ENCODE measurements at regions not wholly inside any gene's neighbourhood (a gene's known extent, or its start where the extent isn't known, plus 50 kb on each side); places are given as distances from the start of the nearest gene placed in this dataset.
"Not testable (repeated sequence)": the region's sequence is repeated elsewhere in the genome, so short reads cannot be mapped to it uniquely, and the experiment has no call there.

DNA sequence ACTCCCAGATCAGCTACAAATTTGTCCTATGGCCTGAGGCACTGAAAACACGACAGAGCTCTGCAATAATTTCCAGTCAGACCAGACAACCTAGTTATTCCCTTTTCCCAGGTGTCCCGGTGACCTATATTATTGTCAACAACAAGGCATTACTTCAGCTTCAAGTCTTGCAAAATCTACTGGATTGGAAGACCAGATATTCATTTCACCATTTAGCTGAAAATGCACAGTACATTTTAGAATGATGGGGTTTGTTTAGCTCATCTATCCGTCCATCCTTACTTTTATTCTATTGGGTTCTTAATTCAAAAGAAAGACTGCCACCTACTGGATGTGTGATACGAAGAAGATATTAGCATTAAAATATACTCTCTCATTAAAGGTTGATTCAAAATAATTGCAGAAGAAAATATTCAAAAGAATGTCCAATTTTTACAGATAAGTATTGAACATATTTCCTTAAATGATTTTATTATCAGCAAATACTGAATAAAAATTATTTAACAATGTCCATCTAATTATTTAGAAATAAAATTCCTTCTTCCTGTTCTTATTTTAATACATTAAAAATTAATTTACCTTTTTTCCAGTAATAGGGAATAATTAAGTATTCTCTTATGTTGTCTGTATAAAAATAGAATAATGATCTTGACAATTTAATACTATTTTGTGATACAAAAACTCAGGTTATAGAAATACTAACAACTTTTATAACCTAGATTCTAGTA lies 244.9 kb upstream of the LRIG3 start:
- no peak overlapping the region for H3K27ac ChIP-seq

DNA sequence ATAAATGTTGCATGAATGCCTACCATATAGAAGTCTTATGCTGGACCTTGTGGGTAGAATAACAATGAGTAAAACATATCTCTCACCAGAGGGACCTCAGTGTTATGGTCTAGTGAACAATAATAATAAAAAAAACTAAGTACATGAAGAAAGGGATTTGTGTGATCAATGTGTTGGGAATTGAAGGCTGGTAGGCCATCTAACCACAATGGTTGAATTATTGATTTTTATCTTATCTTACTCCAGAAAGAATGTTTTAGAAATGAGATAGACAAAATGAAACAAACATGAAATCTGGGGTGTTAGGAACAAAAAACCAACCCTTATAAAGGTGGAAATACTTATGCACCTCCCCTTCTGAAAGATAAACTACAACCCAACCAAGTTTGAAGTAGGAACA lies 243.9 kb upstream of the LRIG3 start:
- no peak for DNase-seq (ENCODE audit: low read depth, low spot score)
- no peak overlapping the region for H3K27ac ChIP-seq

More for the DNA sequence above, 244.9 kb upstream of the LRIG3 start:
- no peak for DNase-seq (ENCODE audit: low read depth, low spot score)

DNA sequence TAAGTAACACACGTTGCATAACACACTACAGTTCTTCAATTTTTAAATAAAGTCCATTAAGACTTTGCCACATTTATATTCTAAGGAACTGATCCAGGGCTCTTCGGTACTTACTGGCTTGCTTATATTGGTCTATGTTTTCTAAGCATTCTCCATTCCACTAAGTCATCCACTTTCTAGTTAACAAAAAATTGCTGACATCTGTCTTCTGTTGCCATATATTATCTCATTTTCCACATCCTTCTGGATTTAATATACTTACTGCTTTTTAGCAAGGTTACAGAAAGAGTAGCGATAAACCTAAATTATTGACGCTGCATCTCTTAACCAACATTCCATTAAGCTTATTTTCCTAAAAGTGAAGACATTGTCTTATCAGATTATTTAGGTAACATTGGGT lies 238.4 kb upstream of the LRIG3 start:
- no peak for DNase-seq (ENCODE audit: low read depth, low spot score)
- no peak overlapping the region for H3K27ac ChIP-seq

DNA sequence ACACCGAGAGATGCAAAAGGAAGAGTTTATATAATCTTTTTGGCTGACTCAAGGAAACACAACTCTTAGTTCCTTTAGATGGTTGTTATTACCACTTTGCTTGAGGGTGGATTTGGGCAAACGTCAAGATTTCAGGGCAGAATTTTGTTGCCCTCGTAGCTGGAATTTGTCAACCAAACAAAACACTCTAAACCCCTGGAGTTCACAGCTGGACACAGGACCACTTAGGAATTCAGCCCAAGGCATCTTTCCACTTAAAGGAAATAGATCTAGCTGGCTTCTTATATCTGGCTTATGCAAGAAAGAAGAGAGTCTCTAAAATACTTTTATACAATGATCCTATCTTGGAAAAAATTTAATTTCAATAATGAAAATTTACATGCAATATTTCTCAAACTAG lies 237.8 kb upstream of the LRIG3 start:
- no peak for DNase-seq (ENCODE audit: low read depth, low spot score)
- H3K27ac ChIP-seq = no peak overlapping the region

DNA sequence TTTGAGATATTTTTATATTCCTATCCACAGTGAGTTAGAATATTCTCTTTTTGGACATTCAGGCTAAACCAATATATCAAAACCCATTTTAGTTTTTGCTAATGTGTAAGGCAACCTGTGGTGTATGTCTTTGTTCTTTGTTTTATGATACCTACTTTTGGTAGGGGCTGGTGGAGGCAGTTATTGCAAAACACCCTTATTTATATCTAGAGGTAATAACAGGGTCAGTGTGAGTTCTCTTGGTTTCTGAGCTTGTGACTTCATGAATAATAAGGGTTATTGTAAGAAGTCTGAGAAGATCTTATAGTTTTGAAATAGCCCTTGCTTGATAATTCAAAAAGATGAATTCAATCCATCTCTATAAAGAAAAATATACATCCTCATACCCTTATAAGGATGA lies 235.1 kb upstream of the LRIG3 start:
- no peak for DNase-seq (ENCODE audit: low read depth, low spot score)
- no peak overlapping the region for H3K27ac ChIP-seq

DNA sequence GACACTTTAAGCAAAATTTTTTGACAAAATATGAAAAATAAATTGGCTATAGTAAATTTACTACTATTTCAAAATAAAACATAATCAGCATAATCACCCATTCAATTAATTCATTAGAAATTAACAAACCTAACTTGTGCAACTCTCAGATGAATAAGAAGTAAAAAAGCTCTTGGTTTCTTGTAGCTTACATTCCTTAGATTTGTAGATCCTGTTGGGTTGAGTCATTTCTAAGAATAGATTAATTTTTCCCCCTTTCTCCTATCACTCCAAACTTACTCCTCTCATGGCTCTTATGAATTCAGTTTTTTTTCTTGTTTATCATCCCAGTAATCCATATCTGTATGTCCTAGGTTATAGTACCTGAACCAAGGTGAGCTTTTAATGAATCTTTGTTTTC lies 230.9 kb upstream of the LRIG3 start:
- no peak overlapping the region for H3K27ac ChIP-seq
- no peak for DNase-seq (ENCODE audit: low read depth, low spot score)

DNA sequence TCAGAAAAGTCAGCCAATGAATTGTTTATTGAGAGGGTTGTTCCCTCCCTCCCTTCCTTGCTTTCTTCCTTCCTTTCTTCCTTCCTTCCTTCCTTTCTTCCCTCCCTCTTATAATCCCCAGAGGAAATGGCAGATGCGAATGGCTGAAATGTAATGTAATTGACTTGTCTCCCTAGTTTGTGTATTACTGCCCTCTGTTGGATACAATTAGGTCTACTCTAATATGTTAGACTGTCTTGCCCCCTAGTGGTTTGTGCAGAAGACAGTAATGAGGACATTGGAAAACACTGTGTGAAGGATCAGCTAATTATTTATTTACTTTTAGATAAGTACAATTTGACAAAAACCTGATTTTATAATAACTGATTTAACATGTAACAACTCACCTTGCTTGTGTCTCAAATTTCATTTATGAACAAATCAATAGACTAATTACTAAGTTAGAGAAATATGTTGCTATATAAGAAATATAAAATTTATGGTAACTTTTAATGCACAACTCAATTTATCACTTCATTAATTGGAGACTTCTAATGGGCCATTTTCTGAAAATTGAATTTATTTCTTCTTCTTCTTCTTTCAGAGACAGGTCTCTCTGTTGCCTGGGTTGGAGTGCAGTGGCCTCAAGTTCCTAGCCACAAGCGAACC lies 229.8 kb upstream of the LRIG3 start:
- H3K27ac ChIP-seq = no peak overlapping the region
- DNase-seq (ENCODE audit: low read depth, low spot score) = peak; percentile 27

DNA sequence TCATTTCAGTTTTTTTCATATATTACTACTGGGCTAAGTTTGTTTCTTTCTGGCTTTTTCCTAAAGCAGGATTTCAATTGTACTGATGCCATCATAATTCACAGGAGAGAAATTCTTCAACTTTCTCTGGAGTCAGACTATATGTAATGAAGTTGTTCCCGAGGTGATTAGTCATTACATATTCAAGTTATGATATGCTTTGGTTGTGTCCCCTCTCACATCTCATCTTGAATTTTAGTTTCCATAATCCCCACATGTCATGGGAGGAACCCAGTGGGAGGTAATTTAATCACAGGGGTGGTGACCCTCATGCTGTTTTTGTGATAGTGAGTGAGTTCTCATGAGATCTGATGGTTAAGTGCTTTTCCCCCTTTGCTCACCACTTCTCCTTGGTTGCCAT lies 227.5 kb upstream of the LRIG3 start:
- H3K27ac ChIP-seq = no peak overlapping the region
- DNase-seq (ENCODE audit: low read depth, low spot score) = no peak

DNA sequence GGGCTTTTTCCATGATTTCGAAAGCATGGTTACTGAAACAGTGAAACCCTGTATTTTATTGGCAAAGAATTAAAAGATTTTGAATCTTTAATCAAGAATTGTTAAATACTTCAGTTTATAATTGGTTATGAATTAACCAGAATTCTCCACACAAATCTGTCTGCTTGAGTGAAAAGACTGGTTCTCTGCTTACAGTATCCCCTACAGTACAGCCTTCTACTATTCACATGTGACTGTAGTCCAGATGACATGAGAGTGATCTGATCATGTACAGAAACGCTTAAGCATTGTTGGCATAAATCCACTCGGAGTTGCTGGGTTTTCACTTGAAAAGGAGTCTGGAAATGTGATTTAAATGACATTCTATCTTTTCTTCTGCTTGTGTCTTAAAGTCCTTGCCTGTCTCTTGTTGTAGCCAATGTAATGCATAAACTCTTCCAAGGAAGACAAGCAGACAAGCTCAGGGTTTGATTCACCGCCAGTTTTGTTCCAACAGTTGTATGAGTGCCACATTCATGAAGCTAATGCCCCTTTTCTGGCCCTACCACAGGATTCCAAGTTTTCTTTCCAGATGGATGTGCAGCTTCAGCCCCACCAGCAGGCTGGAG lies 222.0 kb upstream of the LRIG3 start:
- no peak overlapping the region for H3K27ac ChIP-seq
- DNase-seq (ENCODE audit: low read depth, low spot score) = no peak

DNA sequence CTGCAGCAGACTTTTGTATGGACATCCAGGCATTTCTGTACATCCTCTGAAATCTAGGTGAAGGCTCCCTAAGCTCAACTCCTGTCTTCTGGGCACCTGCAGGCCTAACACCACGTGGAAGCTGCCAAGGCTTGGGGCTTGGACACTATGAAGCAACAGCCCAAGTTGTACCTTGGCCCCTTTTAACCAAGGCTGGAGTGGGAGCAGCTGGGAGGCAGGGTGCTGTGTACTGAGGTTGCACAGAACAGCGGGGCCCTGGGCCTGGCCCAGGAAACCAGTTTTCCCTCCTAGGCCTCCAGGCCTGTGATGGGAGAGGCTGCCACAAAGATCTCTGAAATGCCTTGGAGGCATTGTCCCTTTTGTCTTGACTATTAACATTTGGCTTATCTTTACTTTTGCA lies 214.4 kb upstream of the LRIG3 start:
- DNase-seq (ENCODE audit: low read depth, low spot score) = no peak
- H3K27ac ChIP-seq = no peak overlapping the region

DNA sequence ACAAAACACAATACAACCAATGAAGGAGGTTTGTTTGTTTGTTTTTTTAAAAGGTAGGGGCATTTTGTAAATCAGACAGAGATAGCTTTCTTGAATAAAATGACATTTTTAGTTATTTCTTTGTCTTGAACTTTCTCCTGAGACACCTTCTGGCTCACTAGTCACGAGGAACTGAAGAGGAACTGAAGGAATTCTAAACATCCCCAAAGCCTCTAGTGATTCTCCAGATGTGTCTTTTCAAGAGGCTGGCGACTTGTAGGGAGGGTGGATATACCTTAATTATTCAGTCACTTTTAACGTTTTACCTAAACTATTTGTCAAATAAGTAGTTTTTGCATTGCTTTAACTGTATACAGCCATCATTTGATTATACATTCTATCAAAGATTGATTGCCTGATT lies 211.2 kb upstream of the LRIG3 start:
- no peak for DNase-seq (ENCODE audit: low read depth, low spot score)
- no peak overlapping the region for H3K27ac ChIP-seq

DNA sequence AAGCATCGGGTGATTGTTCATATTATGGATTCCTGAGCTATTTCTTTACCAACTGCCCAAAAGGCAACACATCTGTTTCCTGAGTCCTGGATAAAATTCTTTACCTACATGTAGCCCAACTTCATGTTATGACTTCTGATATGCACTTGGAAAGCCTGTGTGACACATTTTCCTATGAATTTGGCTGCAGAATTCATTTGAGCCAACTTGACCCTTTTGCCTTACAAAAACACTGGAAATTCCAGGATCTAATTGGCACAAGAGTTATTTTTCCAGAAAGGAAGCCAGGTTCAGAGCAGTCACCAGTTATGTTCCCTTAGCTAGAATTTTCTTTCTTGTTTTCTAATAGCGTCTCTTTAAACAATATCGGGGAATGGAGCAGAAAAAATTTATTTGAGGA lies 202.5 kb upstream of the LRIG3 start:
- H3K27ac ChIP-seq = no peak overlapping the region
- no peak for DNase-seq (ENCODE audit: low read depth, low spot score)

DNA sequence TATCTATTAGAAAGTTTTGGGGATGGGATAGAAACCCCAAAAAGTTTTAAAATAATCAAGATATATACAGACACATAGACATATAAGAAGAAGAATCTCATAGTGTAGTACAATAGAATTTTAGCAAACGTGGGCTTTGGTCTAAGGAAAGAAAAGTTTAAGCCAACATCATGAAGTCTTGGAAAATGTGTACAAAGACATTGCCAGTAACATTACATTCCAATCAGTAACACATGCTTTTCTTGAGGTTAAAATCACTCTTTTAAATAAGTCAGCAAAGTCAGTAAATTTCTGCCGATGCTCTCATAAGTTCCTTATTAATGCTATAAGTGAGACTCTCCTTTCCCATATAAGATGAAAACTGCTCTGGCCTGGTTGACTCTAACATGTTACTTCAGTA lies 201.1 kb upstream of the LRIG3 start:
- no peak overlapping the region for H3K27ac ChIP-seq
- no peak for DNase-seq (ENCODE audit: low read depth, low spot score)

DNA sequence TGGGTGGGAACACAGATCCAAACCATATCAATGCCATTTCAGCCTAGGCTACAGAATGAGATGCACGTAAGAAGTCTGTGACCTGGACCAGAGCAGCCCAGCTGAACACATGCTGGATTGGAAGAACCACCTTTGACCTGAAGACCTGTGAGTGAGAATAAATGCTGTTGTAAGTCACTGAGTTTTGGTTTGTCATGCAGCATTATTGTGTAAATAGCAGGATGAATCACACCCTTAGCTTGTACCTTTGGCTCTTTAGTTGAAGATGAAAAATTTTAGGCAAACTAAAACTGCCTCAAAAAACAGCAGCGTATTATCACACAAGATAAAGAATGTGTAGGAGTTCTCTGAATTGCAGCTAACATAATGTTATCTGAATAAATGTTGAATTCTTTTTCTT lies 199.4 kb upstream of the LRIG3 start:
- DNase-seq (ENCODE audit: low read depth, low spot score) = peak; percentile 16
- no peak overlapping the region for H3K27ac ChIP-seq

DNA sequence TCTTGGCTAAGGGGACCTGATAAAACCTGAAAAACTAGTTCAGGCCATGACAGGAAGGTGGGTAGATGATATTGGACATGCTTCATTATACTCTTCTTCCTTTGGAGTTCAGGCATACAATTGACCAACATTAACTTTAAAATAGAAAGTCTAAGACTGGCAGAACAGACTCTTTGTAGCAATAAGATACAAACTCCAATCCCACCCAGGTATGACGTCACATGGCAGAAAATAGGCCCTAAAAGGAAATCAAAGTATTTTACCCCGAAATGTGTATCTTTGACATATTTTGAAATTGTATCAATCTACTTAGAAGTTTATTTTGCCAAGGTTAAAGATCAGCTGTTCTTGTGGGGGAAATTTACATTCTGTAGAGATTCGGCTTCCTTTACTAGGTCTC lies 198.1 kb upstream of the LRIG3 start:
- H3K27ac ChIP-seq = no peak overlapping the region
- DNase-seq (ENCODE audit: low read depth, low spot score) = no peak

DNA sequence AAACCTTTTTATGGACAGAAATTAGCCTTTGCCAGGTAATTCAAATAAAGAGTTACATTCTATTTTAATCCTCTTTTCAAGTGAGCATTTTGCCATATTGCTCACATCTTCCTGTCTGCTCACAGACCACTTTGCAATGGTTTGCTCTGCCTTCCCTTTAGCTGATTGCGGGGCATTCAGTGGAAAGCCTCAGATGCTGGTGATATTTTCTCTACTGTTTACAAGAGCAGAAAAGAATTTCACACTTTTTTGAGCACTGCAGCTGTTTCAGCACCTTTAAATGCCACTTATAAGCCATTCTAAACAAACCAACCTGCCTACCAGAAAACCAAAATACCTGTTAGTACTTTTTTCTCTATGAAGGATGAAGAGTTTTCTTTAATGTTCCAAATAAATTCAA lies 195.7 kb upstream of the LRIG3 start:
- DNase-seq (ENCODE audit: low read depth, low spot score) = no peak
- no peak overlapping the region for H3K27ac ChIP-seq

DNA sequence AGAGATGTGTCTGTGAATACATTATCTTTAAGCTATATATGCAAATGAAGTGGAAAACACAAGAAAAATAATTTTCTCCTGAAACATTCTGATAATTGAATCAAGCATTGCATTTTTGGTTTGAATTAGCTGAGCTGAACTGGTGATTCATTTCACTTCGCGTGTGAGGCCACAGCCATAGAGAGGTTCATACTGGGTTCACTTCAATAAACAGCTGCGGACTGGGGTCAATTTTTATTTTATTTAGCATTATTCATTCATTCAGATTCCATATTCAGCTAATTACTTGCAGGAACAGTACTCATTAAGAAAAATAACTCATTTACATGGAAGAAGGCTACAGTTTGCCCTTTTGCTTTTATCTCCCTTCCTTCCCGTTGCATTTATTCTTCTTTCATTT lies 195.2 kb upstream of the LRIG3 start:
- no peak for DNase-seq (ENCODE audit: low read depth, low spot score)
- no peak overlapping the region for H3K27ac ChIP-seq

DNA sequence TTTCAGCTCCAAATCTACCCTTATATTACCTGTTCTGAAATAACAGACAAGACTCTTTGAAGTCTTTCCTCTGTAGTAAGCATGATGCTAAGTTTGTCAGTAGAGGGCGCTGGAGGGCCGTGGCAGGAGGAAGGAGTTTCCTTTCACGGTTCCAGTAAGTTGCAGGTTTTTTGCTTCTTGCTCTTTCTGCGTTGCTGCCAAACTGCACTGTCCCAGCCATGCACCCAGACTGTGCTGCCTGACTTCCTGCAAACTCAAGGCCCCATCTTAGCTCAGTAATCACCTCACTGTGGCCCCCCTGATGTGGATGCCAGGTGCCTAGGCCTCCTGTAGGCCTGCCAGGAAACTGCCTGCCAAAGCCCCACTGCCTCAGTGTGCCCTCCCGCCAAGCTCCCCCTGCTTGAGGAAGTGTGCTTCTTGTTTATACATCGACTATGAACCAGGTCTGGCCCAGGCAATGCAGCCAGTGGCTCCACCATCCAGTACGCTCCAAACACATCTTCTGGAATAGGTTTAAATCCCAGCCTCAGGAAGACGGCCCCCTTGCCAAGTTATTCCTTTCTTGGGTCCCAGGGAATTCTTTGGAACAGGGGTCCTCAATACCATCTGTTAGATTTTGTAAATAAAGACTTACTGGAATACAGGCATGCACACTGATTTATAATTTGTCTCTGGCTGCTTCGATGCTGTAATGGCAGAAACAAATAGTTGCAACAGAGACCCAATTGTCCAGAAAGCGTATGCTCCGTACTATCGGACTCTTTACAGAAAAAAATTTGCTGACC lies 193.7 kb upstream of the LRIG3 start:
- no peak overlapping the region for H3K27ac ChIP-seq
- DNase-seq (ENCODE audit: low read depth, low spot score) = peak; percentile 18

DNA sequence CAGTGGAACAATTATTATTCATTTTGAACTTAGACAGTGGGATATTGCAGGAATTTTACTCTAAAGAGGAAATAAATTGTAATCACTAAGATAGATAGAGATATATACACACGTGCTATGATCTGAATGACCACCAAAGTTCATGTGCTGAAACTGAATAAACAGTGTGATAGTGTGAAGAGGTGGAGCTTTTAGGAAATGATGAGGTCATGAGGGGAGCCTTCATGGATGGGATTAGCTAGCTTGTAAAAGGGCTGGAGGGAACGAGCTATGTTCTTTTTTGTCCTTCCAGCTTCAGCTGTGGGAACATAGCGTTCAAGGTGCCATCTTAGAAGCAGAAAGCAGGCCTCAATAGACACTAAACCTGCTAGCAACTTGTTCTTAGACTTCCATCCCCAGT lies 191.5 kb upstream of the LRIG3 start:
- no peak overlapping the region for H3K27ac ChIP-seq
- DNase-seq (ENCODE audit: low read depth, low spot score) = no peak

DNA sequence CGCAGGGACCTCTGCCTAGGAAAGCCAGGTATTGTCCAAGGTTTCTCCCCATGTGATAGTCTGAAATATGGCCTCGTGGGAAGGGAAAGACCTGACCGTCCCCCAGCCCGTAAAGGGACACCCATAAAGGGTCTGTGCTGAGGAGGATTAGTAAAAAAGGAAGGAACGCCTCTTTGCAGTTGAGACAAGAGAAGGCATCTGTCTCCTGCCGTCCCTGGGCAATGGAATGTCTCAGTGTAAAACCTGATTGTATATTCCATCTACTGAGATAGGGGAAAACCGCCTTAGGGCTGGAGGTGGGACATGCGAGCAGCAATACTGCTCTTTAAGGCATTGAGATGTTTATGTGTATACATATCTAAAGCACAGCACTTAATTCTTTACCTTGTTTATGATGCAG lies 188.2 kb upstream of the LRIG3 start:
- not testable (repeated sequence) for H3K27ac ChIP-seq; DNase-seq (ENCODE audit: low read depth, low spot score)

DNA sequence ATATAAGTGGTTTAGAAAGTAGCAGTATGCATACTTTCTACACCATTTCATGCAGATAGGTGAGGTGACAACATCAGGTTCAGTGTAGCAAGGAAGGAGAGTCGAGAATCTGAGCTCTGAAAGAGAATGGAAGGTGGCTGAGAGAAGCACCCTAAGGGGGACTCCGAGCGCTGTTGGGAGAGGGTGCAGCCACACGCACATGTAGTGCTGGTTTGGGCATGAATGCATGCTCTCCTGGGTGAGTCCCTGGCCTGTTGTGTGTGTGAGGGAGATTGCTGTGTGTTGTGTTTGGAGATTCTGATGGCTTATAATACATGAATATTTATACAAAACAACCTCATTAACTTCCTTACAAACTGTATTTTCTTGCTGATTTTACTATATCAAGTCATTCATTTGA lies 180.3 kb upstream of the LRIG3 start:
- no peak for DNase-seq (ENCODE audit: low read depth, low spot score)
- no peak overlapping the region for H3K27ac ChIP-seq

Data from epithelial cell of prostate (primary cell).